ENCODE measurements at regions not wholly inside any gene's neighbourhood (a gene's known extent, or its start where the extent isn't known, plus 50 kb on each side); places are given as distances from the start of the nearest gene placed in this dataset.
"Not testable (repeated sequence)": the region's sequence is repeated elsewhere in the genome, so short reads cannot be mapped to it uniquely, and the experiment has no call there.

DNA sequence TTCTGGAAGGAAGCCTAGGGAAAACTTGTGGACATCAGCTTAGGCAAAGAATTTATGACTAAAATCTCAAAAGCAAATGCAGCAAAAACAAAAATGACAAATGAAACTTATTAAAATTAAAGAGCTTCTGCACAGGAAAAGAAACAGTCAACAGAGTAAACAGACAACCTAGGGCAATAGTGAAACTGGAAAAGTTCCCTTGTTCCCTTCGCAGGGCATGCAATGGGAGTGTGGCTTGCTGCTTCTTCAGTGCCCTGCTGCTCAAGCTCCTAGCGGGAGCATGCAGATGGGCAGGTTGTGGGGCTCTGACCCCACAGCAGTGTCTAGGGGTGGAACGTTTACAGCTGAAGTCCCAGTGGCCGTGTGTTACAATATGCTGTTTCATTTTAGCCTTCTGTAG is 1797.4 kb downstream of the NCAM2 start:
- H3K27me3 ChIP-seq (ENCODE audit: control insufficient read depth in 2 of 2, insufficient read depth in 2 of 2, low read length in 2 of 2), result no peaks in the 10 kb centered on the region
- ATAC-seq (no peak), DNase-seq (no peak)
- Mint-ChIP-seq H3K27ac (no peak overlapping the region), H3K4me3 (no peak overlapping the region), H3K4me1 (peaks cover 0 to 2% (median 0%) of the 10 kb centered on the region in 7 donors), H3K9me3 (peaks cover 0 to 1% (median 0%) of the 10 kb centered on the region in 11 donors), H3K27me3 (no peaks in the 10 kb centered on the region), H3K36me3 (no peaks in the 10 kb centered on the region)
- no peaks in the 10 kb centered on the region for H3K4me1 ChIP-seq (ENCODE audit: control insufficient read depth in 2 of 2, insufficient read depth in 2 of 2, low read length in 2 of 2)
- POLR2A ChIA-PET, result no interaction called here
- intact Hi-C loops (cut with micrococcal nuclease), result no loop called here
- H3K4me3 ChIP-seq (ENCODE audit: low read length), result no peak overlapping the region
- H3K36me3 ChIP-seq (ENCODE audit: control insufficient read depth in 2 of 3, insufficient read depth in 3 of 3, low read length in 3 of 3), result no peaks in the 10 kb centered on the region
- no peak overlapping the region for H3K27ac ChIP-seq (ENCODE audit: low read depth, low read length)
- no peaks in the 10 kb centered on the region for H3K9me3 ChIP-seq (ENCODE audit: control insufficient read depth in 2 of 3, low read length in 3 of 3)
- CTCF ChIA-PET, result interaction anchor here (0.6 kb wide), 1 partner anchor 52 kb away, joined by 3 read pairs; no protein-coding TSS in a partner anchor

DNA sequence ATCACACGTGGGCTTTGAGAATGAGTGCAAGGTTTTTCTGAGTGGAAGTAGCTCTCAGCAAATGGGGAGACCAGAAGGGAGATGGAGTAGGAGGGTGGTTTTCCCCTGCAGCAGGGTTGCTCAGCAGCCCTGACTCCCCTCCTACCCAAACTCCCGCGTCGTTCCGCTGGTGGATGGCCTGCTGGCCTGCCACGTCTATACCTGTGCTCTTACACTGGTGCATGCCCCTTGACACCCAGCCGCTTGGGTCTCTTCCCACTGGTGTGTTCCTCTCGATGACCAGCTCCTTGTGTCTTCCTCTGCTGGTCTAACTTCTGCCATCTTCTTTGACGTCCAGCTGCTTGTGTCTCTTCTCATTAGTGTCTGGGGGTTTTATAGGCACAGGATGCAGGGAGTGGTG is 1797.9 kb downstream of the NCAM2 start:
- Mint-ChIP-seq H3K4me1 (peaks cover 0 to 2% (median 0%) of the 10 kb centered on the region in 7 donors), H3K9me3 (peaks cover 0 to 1% (median 0%) of the 10 kb centered on the region in 11 donors), H3K36me3 (no peaks in the 10 kb centered on the region), H3K4me3 (no peak overlapping the region), H3K27ac (no peak overlapping the region), H3K27me3 (no peaks in the 10 kb centered on the region)
- Histone ChIP-seq H3K4me1 (ENCODE audit: control insufficient read depth in 2 of 2, insufficient read depth in 2 of 2, low read length in 2 of 2) (no peaks in the 10 kb centered on the region), H3K27me3 (ENCODE audit: control insufficient read depth in 2 of 2, insufficient read depth in 2 of 2, low read length in 2 of 2) (no peaks in the 10 kb centered on the region), H3K36me3 (ENCODE audit: control insufficient read depth in 2 of 3, insufficient read depth in 3 of 3, low read length in 3 of 3) (no peaks in the 10 kb centered on the region), H3K4me3 (ENCODE audit: low read length) (no peak overlapping the region), H3K27ac (ENCODE audit: low read depth, low read length) (no peak overlapping the region), H3K9me3 (ENCODE audit: control insufficient read depth in 2 of 3, low read length in 3 of 3) (no peaks in the 10 kb centered on the region)
- CTCF ChIA-PET, result interaction anchor here (0.6 kb wide), 1 partner anchor 51 kb away, joined by 3 read pairs; no protein-coding TSS in a partner anchor
- intact Hi-C loops (cut with micrococcal nuclease), result no loop called here
- POLR2A ChIA-PET, result no interaction called here
- ATAC-seq, result no peak
- no peak for DNase-seq

DNA sequence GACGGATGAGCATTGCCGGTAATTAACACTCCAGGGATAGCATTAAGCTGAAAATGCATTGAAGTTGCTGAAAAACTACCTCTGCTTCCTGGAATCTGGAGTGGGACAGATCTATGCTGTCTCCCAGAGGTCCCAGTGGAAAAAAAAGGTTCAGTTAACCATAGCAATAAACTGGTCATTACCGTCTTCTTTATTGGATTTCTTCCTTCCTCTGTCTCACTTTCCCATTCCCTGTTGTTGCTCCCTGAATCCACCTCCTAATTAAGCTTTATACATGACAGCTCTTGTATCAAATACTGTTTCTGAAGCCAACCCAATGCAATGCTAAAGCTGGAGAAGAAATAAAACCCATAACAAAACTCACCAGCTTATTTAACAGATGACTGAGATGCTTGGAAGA is 1805.9 kb downstream of the NCAM2 start:
- Mint-ChIP-seq H3K9me3 (peaks cover 0 to 3% (median 0%) of the 10 kb centered on the region in 11 donors), H3K4me1 (no peaks in the 10 kb centered on the region), H3K27ac (no peak overlapping the region), H3K27me3 (no peaks in the 10 kb centered on the region), H3K36me3 (no peaks in the 10 kb centered on the region), H3K4me3 (no peak overlapping the region)
- no peak overlapping the region for H3K27ac ChIP-seq (ENCODE audit: low read depth, low read length)
- ChIA-PET POLR2A (no interaction called here), CTCF (no interaction called here)
- no peak overlapping the region for H3K4me3 ChIP-seq (ENCODE audit: low read length)
- no peaks in the 10 kb centered on the region for H3K9me3 ChIP-seq (ENCODE audit: control insufficient read depth in 2 of 3, low read length in 3 of 3)
- no peaks in the 10 kb centered on the region for H3K36me3 ChIP-seq (ENCODE audit: control insufficient read depth in 2 of 3, insufficient read depth in 3 of 3, low read length in 3 of 3)
- intact Hi-C loops (cut with micrococcal nuclease), result no loop called here
- H3K4me1 ChIP-seq (ENCODE audit: control insufficient read depth in 2 of 2, insufficient read depth in 2 of 2, low read length in 2 of 2), result no peaks in the 10 kb centered on the region
- ATAC-seq, result no peak
- no peak for DNase-seq
- no peaks in the 10 kb centered on the region for H3K27me3 ChIP-seq (ENCODE audit: control insufficient read depth in 2 of 2, insufficient read depth in 2 of 2, low read length in 2 of 2)

DNA sequence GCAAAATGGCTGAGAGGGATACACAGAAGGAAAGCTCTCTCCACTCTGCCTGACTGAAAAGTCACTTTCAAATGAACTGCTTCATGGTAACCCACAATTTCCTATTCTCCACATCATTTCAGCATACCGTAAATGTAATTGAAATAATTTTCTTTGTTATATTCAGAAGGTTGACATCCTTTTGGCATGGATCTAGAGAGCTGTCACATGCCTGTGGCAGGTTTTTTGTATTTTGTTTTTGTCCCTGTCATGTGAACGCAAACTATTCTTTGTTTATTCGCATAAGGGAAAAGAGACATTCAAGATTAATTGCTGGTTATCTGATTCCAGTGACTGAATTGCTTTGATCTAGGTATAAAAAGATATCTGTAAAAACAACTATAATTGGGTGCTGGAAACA is 1808.1 kb downstream of the NCAM2 start:
- Mint-ChIP-seq H3K4me1 (peaks cover 0 to 2% (median 0%) of the 10 kb centered on the region in 7 donors), H3K27me3 (no peaks in the 10 kb centered on the region), H3K4me3 (no peak overlapping the region), H3K27ac (no peak overlapping the region), H3K9me3 (peaks cover 0 to 4% (median 0%) of the 10 kb centered on the region in 11 donors), H3K36me3 (no peaks in the 10 kb centered on the region)
- Histone ChIP-seq H3K27ac (ENCODE audit: low read depth, low read length) (no peak overlapping the region), H3K4me3 (ENCODE audit: low read length) (no peak overlapping the region), H3K4me1 (ENCODE audit: control insufficient read depth in 2 of 2, insufficient read depth in 2 of 2, low read length in 2 of 2) (no peaks in the 10 kb centered on the region), H3K27me3 (ENCODE audit: control insufficient read depth in 2 of 2, insufficient read depth in 2 of 2, low read length in 2 of 2) (no peaks in the 10 kb centered on the region), H3K36me3 (ENCODE audit: control insufficient read depth in 2 of 3, insufficient read depth in 3 of 3, low read length in 3 of 3) (no peaks in the 10 kb centered on the region), H3K9me3 (ENCODE audit: control insufficient read depth in 2 of 3, low read length in 3 of 3) (no peaks in the 10 kb centered on the region)
- CTCF ChIA-PET, result no interaction called here
- intact Hi-C loops (cut with micrococcal nuclease), result no loop called here
- POLR2A ChIA-PET, result no interaction called here
- DNase-seq (no peak), ATAC-seq (no peak)

DNA sequence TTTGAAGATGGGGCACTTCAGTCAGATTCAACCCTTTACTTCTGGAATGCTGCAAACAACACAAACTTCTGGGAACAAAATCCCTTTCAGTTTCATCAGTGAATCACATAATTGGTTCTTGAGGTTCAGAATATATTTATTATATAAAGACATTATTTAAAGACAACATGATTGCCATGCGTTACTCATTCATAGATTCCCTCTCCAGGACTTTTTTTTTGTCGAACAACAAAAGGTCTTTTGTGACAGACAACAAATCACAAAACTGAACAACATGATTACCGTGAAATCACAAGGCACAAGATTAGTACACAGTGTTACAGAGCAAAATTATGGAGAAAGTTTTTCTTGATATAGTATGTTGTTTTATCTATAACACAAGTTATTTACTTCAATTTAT is 1815.0 kb downstream of the NCAM2 start:
- Histone ChIP-seq H3K27me3 (ENCODE audit: control insufficient read depth in 2 of 2, insufficient read depth in 2 of 2, low read length in 2 of 2) (no peaks in the 10 kb centered on the region), H3K4me3 (ENCODE audit: low read length) (no peak overlapping the region), H3K36me3 (ENCODE audit: control insufficient read depth in 2 of 3, insufficient read depth in 3 of 3, low read length in 3 of 3) (no peaks in the 10 kb centered on the region), H3K9me3 (ENCODE audit: control insufficient read depth in 2 of 3, low read length in 3 of 3) (no peaks in the 10 kb centered on the region), H3K27ac (ENCODE audit: low read depth, low read length) (no peak overlapping the region), H3K4me1 (ENCODE audit: control insufficient read depth in 2 of 2, insufficient read depth in 2 of 2, low read length in 2 of 2) (no peaks in the 10 kb centered on the region)
- Mint-ChIP-seq H3K36me3 (no peaks in the 10 kb centered on the region), H3K9me3 (peaks cover 0 to 6% (median 0%) of the 10 kb centered on the region in 11 donors), H3K4me1 (peaks cover 0 to 2% (median 0%) of the 10 kb centered on the region in 7 donors), H3K27ac (no peak overlapping the region), H3K4me3 (no peak overlapping the region), H3K27me3 (no peaks in the 10 kb centered on the region)
- POLR2A ChIA-PET, result no interaction called here
- no peak for DNase-seq
- CTCF ChIA-PET, result no interaction called here
- intact Hi-C loops (cut with micrococcal nuclease), result no loop called here
- ATAC-seq, result no peak

DNA sequence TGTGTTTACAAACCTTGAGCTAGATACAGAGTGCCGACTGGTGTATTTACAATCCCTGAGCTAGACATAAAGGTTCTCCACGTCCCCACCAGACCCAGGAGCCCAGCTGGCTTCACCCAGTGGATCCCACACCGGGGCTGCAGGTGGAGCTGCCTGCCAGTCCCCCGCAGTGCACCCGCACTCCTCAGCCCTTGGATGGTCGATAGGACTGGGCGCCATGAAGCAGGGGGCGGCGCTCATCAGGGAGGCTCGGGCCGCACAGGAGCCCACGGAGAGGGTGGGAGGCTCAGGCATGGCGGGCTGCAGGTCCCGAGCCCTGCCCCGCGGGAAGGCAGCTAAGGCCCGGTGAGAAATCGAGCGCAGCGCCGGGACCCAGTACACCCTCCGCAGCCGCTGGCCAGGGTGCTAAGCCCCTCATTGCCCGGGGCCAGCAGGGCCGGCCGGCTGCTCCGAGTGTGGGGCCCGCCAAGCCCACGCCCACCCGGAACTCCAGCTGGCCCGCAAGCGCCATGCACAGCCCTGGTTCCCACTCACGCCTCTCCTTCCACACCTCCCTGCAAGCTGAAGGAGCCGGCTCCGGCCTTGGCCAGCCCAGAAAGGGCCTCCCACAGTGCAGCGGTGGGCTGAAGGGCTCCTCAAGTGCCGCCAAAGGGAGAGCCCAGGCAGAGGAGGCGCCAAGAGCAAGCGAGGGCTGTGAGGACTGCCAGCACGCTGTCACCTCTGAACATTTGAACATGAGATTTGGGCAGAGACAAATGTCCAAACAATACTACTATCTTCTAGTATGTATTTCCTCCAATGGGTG is 1820.7 kb downstream of the NCAM2 start:
- POLR2A ChIA-PET, ATAC-seq, H3K27ac Mint-ChIP-seq: not testable (repeated sequence)

DNA sequence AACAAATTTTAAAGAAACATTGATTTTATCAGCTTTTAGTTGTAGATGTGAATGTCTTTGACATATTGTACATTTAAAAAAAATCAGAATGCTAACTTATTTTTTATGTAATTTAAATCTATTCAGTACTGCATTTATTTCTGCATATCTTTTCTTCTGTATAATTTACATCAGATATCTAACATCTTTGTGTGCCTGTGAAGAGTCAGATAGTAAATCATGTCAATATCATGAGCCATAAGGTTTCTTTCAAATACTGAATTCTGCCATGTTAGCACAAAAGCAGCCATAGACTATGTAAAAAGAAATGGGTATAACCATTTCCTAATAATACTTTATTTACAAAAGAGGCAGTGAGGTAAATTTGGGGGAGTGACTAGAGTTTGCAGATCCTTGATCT is 1829.2 kb downstream of the NCAM2 start:
- H3K4me3 ChIP-seq (ENCODE audit: low read length), result no peak overlapping the region
- ATAC-seq, result no peak

More for the DNA sequence above, 1820.7 kb downstream of the NCAM2 start:
- H3K4me1 Mint-ChIP-seq; H3K27me3 ChIP-seq (ENCODE audit: control insufficient read depth in 2 of 2, insufficient read depth in 2 of 2, low read length in 2 of 2); H3K4me3 ChIP-seq (ENCODE audit: low read length); H3K27me3 Mint-ChIP-seq; CTCF ChIA-PET; DNase-seq; H3K4me1 ChIP-seq (ENCODE audit: control insufficient read depth in 2 of 2, insufficient read depth in 2 of 2, low read length in 2 of 2); H3K9me3 Mint-ChIP-seq; H3K36me3 ChIP-seq (ENCODE audit: control insufficient read depth in 2 of 3, insufficient read depth in 3 of 3, low read length in 3 of 3); H3K27ac ChIP-seq (ENCODE audit: low read depth, low read length); intact Hi-C loops (cut with micrococcal nuclease); H3K4me3 Mint-ChIP-seq; H3K9me3 ChIP-seq (ENCODE audit: control insufficient read depth in 2 of 3, low read length in 3 of 3); H3K36me3 Mint-ChIP-seq: not testable (repeated sequence)

More for the DNA sequence above, 1829.2 kb downstream of the NCAM2 start:
- no peaks in the 10 kb centered on the region for H3K4me1 Mint-ChIP-seq
- peaks cover 0 to 6% (median 0%) of the 10 kb centered on the region in 5 donors for H3K36me3 Mint-ChIP-seq
- Histone ChIP-seq H3K9me3 (ENCODE audit: control insufficient read depth in 2 of 3, low read length in 3 of 3) (peaks cover 0 to 4% (median 0%) of the 10 kb centered on the region in 3 experiments), H3K4me1 (ENCODE audit: control insufficient read depth in 2 of 2, insufficient read depth in 2 of 2, low read length in 2 of 2) (no peaks in the 10 kb centered on the region), H3K27me3 (ENCODE audit: control insufficient read depth in 2 of 2, insufficient read depth in 2 of 2, low read length in 2 of 2) (no peaks in the 10 kb centered on the region), H3K36me3 (ENCODE audit: control insufficient read depth in 2 of 3, insufficient read depth in 3 of 3, low read length in 3 of 3) (no peaks in the 10 kb centered on the region), H3K27ac (ENCODE audit: low read depth, low read length) (no peak overlapping the region)
- H3K27me3 Mint-ChIP-seq, result no peaks in the 10 kb centered on the region
- no peak for DNase-seq
- H3K4me3 Mint-ChIP-seq, result no peak overlapping the region
- no peak overlapping the region for H3K27ac Mint-ChIP-seq
- ChIA-PET CTCF (no interaction called here), POLR2A (no interaction called here)
- intact Hi-C loops (cut with micrococcal nuclease), result no loop called here
- H3K9me3 Mint-ChIP-seq, result peaks cover 0 to 22% (median 15%) of the 10 kb centered on the region in 11 donors

Data from naive thymus-derived CD4-positive, alpha-beta T cell (primary cell).